ENCODE measurements at regions not wholly inside any gene's neighbourhood (a gene's known extent, or its start where the extent isn't known, plus 50 kb on each side); places are given as distances from the start of the nearest gene placed in this dataset.

DNA sequence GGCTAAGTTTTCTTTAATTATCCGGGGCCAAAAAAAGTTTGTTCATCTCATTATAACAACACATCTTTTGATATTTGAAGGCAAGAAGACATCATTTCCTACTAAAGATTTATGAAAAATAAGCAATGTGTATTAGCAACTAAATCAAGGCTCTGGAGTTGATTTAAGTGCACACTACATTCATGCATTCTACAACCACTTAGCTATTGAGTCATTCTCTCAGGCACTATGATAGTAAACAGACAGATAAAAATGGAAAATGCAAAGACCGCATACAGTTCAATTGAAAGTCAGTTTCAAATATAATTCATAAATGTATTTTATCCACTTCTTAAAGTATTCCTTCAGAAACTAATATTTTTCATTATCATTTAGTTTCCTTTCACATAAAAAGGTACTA, 1395.2 kb downstream of the PCDH9 start (continued):
- TF ChIP-seq POLR2AphosphoS5 (IDR thresholded peaks at IDR 0.05; ENCODE audit: low read depth, low read length) (no peak), ELF1 (IDR thresholded peaks at IDR 0.05; ENCODE audit: borderline replicate concordance, low read depth) (no peak), TCF7L2 (IDR thresholded peaks at IDR 0.05; ENCODE audit: borderline replicate concordance, extremely low read depth, insufficient read depth, insufficient read length) (no peak), JUND (IDR thresholded peaks at IDR 0.05) (no peak), SP1 (IDR thresholded peaks at IDR 0.05; ENCODE audit: low read depth) (no peak), RAD21 (IDR thresholded peaks at IDR 0.05; ENCODE audit: low read depth) (no peak)

DNA sequence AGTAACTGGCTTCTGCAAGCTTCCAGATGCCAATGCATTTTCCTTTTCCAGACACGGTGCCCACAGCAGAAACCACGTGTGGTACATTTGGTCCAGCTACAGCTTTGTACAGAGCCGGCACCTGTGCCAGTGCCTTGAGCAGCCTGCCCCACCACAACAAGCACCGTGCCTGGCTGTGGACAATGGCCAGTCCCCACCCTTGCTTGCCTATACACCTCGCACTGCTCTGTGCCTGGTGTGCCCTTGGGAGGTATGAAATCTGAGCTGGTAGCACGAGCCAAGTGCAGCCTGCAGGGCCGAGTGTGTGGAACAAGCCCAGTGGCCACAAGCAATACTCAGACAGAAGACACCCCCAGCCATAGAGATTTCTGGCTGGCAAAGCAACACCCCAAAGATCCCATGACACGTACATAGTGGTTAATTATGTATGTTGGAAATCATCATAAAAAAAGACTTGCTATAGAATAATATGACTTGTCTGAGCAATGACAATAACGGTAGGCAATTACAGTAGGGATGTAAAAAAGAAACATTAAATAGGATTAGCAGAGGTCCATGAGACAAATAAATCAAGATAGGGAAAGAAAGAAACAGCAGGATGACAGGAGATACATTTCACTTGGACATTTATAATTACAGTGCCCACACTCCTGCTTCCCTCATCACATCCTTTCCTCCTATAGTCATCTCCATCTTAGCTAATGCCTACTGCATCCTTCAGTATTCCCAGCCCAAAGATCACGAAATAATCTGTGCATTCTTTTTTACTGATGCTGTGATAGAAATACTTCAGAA, 1399.5 kb downstream of the PCDH9 start:
- intact Hi-C loops (cut with micrococcal nuclease), result no loop called here
- TF ChIP-seq, protein P1, sequence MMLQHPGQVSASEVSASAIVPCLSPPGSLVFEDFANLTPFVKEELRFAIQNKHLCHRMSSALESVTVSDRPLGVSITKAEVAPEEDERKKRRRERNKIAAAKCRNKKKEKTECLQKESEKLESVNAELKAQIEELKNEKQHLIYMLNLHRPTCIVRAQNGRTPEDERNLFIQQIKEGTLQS (IDR thresholded peaks at IDR 0.05), result no peak
- no peak for TF ChIP-seq MAX (IDR thresholded peaks at IDR 0.05)
- TF ChIP-seq TCF7L2 (IDR thresholded peaks at IDR 0.05; ENCODE audit: borderline replicate concordance, extremely low read depth, insufficient read depth, insufficient read length), result no peak
- RAD21 ChIA-PET (ENCODE audit: low non-redundant PET in 1 of 2, low total read pairs in 2 of 2, uncharacterized antibody in 2 of 2, unreplicated experiment in 2 of 2), result no interaction called here
- DNase-seq (ENCODE audit: low read depth, low spot score), result no peak
- Histone ChIP-seq H3K9me3 (ENCODE audit: control insufficient read depth in 1 of 2, insufficient read depth in 1 of 2, low read depth in 1 of 2, low read length in 2 of 2) (no peaks in the 10 kb centered on the region), H3K4me3 (replicated peaks in 1 of 2; ENCODE audit: low read depth in 1 of 2, low read length in 2 of 2) (no peak overlapping the region), H2AFZ (ENCODE audit: low read depth, low read length, poor library complexity, severe bottlenecking) (no peak overlapping the region), H3K79me2 (ENCODE audit: insufficient read depth, low read length) (no peaks in the 10 kb centered on the region), H3K4me1 (ENCODE audit: control insufficient read depth in 1 of 2, insufficient read depth in 2 of 2, low read length in 2 of 2) (no peaks in the 10 kb centered on the region), H3K36me3 (ENCODE audit: control insufficient read depth in 1 of 2, insufficient read depth in 2 of 2, low read length in 2 of 2) (no peaks in the 10 kb centered on the region), H3K9me2 (ENCODE audit: insufficient read depth) (no peaks in the 10 kb centered on the region), H3K9ac (ENCODE audit: low read length) (no peak overlapping the region), H4K20me1 (ENCODE audit: insufficient read depth) (no peaks in the 10 kb centered on the region), H3K4me2 (ENCODE audit: low read length) (no peak overlapping the region), H3K27ac (ENCODE audit: low read depth, low read length) (no peak overlapping the region), H3K27me3 (ENCODE audit: insufficient read depth, low read length) (no peaks in the 10 kb centered on the region)
- POLR2A ChIA-PET, result no interaction called here
- no TSS peak for BruUV-seq (replicated peaks)
- no peak for ATAC-seq
- CTCF ChIA-PET, result no interaction called here

All from HCT116 (cell line).